GM19468 (cell line): ENCODE measurements at regions not wholly inside any gene's neighbourhood (a gene's known extent, or its start where the extent isn't known, plus 50 kb on each side); places are given as distances from the start of the nearest gene placed in this dataset.
"Not testable (repeated sequence)": the region's sequence is repeated elsewhere in the genome, so short reads cannot be mapped to it uniquely, and the experiment has no call there.

Experiments used
- ATAC-seq: cut with Tn5 transposase; IDR thresholded peaks from one replicate; pipeline ENCODE4 v1.9.1; 2021; ENCODE audit warnings: mild to moderate bottlenecking, moderate library complexity, moderate number of reproducible peaks; ENCODE audit not compliant: unreplicated experiment; ENCODE audit errors: extremely low read depth

- ATAC-seq, result no peak
These were observed 54.2 kb upstream of the PIK3R4 start for GRCh38 chr3:130800829-130801228.

GRCh38 chr3:130801473-130801872, 54.8 kb upstream of the PIK3R4 start:
- ATAC-seq, result no peak

DNA sequence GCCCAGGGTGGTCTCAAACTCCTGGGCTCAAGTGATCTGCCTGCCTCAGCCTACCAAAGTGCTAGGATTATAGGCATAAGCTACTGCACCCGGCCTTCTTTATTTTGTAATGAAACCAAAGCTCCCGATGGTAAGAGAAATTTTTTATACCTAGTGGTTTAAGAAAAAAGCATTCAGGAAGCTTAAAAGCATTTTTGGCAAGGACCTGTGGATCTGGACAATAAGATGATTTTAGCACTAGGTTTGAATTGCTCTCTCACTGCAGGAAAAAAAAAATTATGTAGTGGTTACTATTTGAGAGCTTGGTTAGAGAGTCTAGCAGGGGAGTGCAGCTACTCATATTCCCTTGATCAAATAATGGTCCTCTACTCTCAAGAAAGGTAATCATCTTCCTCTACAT, 64.9 kb upstream of the PIK3R4 start:
- ATAC-seq, result no peak

- ATAC-seq, result no peak
These were observed 68.3 kb upstream of the PIK3R4 start for GRCh38 chr3:130814691-130815472.

DNA sequence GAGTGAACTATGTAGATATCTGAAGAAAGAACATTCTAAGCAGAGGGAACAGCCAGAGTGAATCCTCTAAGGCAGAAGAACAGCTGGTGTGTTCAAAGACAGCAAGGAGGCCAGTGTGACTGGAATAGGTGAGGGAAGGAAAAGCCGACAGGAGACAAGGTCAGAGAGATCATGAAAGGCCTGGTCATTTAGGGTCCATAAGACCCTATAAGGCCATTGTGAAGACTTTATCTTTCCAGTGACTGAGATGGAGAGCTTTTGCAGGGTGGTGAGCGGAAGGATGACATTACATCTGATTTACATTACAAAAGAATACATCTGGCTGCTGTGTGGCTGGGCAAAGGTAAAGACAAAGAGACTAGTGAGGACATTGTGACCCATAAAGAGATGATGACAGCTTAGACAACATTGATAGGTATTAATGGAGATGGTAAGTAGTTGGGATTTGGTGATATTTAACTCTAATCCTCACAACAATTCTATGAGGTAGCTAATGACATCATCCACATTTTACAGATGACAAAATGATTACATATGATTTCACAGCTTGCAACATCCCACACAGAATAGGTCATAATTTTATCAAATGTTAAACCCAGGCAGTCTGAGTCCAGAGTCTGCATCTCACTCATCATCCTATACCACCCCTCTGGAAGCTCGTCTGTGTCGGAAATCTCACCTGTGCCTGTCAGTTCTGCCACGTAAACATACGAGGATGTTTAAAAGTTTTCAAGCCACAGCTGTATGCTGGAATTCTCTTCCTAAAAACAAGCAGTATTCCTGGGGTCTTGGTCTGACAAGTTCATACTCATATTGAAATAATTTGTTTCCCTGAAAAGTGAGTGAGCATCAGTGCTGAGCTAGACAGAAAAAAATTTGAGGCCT, 70.2 kb upstream of the PIK3R4 start:
- ATAC-seq, result no peak

GRCh38 chr3:130818066-130818465, 71.4 kb upstream of the PIK3R4 start:
- not testable (repeated sequence) for ATAC-seq

GRCh38 chr3:130820976-130821375, 72.9 kb upstream of the ATP2C1 start:
- no peak for ATAC-seq

DNA sequence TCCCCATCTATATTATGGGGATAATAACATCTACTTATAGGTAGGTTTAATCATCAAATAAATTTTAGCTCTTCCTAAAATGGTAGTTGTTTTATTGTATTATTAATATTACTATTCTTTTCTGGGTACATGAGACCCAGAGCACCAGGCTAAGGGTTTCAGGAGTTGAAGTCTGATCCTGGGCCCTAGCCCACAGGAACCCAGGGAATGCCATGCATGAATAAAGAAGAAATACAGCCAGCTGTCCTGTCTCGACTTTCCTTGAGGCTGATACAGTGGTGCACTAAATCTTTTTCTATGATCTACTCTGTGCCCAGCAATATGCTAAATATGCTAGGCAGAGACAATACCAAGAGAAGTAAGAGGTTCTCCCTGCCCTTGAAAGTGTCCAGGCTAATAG, 72.1 kb upstream of the ATP2C1 start:
- no peak for ATAC-seq

GRCh38 chr3:130823241-130823884, 70.5 kb upstream of the ATP2C1 start:
- no peak for ATAC-seq

GRCh38 chr3:130823996-130824395, 69.9 kb upstream of the ATP2C1 start:
- no peak for ATAC-seq

DNA sequence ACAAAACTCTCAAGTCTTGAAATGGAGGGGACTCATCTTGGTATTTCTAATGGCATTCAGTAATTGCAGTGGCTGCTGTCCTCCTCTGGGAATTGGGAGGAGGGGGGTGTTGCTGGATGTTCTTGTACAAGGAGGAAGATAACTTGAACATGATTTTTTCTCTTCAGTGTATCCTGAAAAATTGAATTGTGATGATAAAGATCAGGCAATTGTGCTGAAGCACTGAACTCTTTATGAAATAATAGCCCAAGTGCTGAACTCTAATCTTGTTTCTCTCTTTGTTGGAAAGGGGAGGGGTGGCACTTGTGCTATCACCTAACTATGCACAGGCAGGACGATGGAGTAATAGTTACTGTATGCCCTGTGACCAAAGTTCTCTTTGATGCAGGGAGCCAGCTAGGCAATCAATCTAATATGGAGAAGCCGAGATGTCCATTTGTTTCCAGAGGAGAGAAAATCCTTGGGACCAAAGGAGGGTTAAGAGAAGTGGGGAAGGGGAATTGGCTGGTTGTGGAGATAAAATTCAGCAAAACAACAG, 68.1 kb upstream of the ATP2C1 start:
- no peak for ATAC-seq

- ATAC-seq, result no peak
These were observed 67.2 kb upstream of the ATP2C1 start for GRCh38 chr3:130826516-130827182.

GRCh38 chr3:130827486-130827885, 66.4 kb upstream of the ATP2C1 start:
- ATAC-seq, result no peak

DNA sequence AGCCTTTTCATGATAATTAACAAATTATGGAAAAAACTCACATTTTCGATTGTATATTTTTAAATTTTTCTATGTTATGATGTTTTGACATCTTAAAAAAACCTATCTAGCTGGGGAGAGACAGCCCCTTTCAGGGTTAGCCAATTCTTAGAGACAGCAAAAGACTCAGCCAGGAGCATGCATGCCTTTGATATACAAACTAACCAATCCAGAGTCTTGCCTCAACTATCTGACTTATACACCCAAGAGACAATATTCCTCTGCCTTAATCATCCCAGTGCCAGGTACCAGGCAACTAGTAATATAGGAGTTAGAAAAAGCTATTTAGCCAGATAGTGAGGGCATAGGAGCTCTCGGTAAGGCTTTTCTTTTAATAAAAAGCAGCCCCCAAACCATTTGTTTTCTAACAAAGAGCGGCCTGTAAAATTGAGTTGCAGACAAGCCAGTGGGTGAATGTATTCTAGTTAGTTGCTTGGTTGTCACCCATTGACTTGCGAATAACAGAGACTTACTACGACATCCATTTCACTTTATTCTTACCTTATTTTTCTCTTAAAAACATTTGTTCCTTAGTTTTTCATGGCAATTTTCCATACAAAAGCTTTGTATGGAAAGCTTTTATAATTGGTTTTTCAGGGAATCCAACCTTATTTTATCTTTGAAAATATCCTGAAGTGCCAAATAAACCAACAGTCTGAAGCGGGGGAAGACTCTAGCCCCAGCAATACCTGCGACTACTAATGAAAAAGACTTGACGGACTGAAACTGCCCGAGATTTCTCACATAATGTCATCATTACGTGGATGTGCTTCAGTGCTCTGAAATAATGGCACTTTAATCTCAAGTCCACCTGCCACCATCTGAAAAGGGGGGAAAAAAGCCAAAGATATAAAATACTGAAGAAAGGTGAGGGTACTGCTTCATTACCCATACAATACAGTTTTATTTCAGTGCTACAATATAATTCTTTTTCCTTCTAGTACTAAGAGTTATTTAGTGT, 64.6 kb upstream of the ATP2C1 start:
- ATAC-seq, result no peak

GRCh38 chr3:130831719-130832400, 62.0 kb upstream of the ATP2C1 start:
- ATAC-seq, result no peak

DNA sequence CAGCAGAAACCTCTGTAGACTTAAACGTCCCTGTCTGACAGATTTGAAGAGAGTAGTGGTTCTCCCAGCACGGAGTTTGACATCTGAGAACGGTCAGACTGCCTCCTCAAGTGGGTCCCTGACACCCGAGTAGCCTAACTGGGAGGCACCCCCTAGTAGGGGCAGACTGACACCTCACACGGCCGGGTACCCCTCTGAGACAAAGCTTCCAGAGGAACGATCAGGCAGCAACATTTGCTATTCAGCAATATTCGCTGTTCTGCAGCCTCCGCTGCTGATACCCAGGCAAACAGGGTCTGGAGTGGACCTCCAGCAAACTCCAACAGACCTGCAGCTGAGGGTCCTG, 61.5 kb upstream of the ATP2C1 start:
- ATAC-seq, result not testable (repeated sequence)

GRCh38 chr3:130834476-130834875, 59.4 kb upstream of the ATP2C1 start:
- no peak for ATAC-seq

- no peak for ATAC-seq
These were observed 58.4 kb upstream of the ATP2C1 start for GRCh38 chr3:130835483-130835882.
